GM18868 (cell line): ENCODE measurements at regions not wholly inside any gene's neighbourhood (a gene's known extent, or its start where the extent isn't known, plus 50 kb on each side); places are given as distances from the start of the nearest gene placed in this dataset.
"Not testable (repeated sequence)": the region's sequence is repeated elsewhere in the genome, so short reads cannot be mapped to it uniquely, and the experiment has no call there.

ENCODE experiments used
- ATAC-seq: cut with Tn5 transposase; IDR thresholded peaks from one replicate; pipeline ENCODE4 v1.9.1; 2021; ENCODE audit warnings: mild to moderate bottlenecking, moderate library complexity; ENCODE audit not compliant: unreplicated experiment

- not testable (repeated sequence) for ATAC-seq
Measured at GRCh38 chr11:129763569-129763968, 52.1 kb upstream of the TMEM45B start.

DNA sequence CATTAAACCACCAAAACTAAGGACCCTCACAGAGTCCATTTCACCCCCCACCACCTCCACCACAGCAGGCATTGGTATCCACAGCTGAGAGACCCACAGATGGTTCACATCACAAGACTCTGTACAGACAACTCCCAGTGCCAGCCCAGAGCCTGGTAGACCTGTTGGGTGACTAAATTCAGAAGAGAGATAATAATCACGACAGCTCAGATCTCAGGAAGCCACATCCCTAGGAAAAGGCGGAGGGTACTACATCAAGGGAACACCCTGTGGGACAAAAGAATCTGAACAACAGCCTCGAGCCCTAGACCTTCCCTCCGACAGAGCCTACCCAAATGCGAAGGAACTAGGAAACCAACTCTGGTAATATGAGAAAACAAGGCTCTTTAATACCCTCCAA lies 51.4 kb upstream of the TMEM45B start:
- not testable (repeated sequence) for ATAC-seq
